Heart left ventricle (tissue), 16 donors: ENCODE measurements at regions not wholly inside any gene's neighbourhood (a gene's known extent, or its start where the extent isn't known, plus 50 kb on each side); places are given as distances from the start of the nearest gene placed in this dataset.

Source experiments
- ATAC-seq, 4 donors: fragments of 200-7000 bp; cut with Tn5 transposase; one replicate each; pipeline ENCODE4 v1.9.1; 2020 to 2022; ENCODE audit warnings: moderate library complexity in 4 of 4, mild to moderate bottlenecking in 3 of 4, moderate number of reproducible peaks in 1 of 4
- DNase-seq, 5 donors: peaks; one replicate each; pipeline ENCODE4 v3.0.0-alpha.2; 2020
- H3K27ac ChIP-seq, 12 donors: fragments of 200-600 bp; sonication (generic) in 4 of 12; one replicate each; pipeline versions ENCODE4 v1.5.0 to v1.8.0; 2016 to 2022; ENCODE audit warnings: mild to moderate bottlenecking in 2 of 12
- H3K27me3 ChIP-seq, 9 donors: fragments of 200-600 bp; sonication (generic) in 2 of 9; one replicate each; pipeline versions ENCODE4 v1.5.1 to v1.8.0; 2016 to 2022; ENCODE audit warnings: mild to moderate bottlenecking in 3 of 9
- H3K36me3 ChIP-seq, 9 donors: fragments of 200-600 bp; sonication (generic) in 2 of 9; one replicate each; pipeline versions ENCODE4 v1.5.0 to v1.8.0; 2018 to 2022; ENCODE audit warnings: mild to moderate bottlenecking in 2 of 9
- H3K4me1 ChIP-seq, 12 donors: fragments of 200-600 bp; sonication (generic) in 4 of 12; one replicate each; pipeline versions ENCODE4 v1.5.0 to v1.8.0; 2016 to 2022; ENCODE audit warnings: mild to moderate bottlenecking in 3 of 12
- H3K4me3 ChIP-seq, 12 donors: fragments of 200-600 bp; sonication (generic) in 4 of 12; one replicate each; pipeline versions ENCODE4 v1.5.0 to v1.8.0; 2017 to 2022; ENCODE audit warnings: mild to moderate bottlenecking in 9 of 12, moderate library complexity in 4 of 12
- H3K9me3 ChIP-seq, 12 donors: fragments of 200-600 bp; sonication (generic) in 4 of 12; one replicate each; pipeline versions ENCODE4 v1.5.0 to v1.8.0; 2016 to 2022; ENCODE audit warnings: mild to moderate bottlenecking in 1 of 12
- CTCF ChIP-seq, 12 donors: fragments of 200-600 bp; sonication (generic) in 4 of 12; IDR thresholded peaks; one replicate each; pipeline versions ENCODE4 v1.5.0 to v1.8.0; 2018 to 2022; ENCODE audit warnings: antibody characterized with exemption in 12 of 12, mild to moderate bottlenecking in 5 of 12
- POLR2A ChIP-seq, 2 donors: fragments of 450-650 bp; IDR thresholded peaks; one replicate each; pipeline ENCODE4 v1.6.1; 2017; ENCODE audit warnings: antibody characterized with exemption in 2 of 2, mild to moderate bottlenecking in 2 of 2, moderate library complexity in 2 of 2
- WGBS, 4 donors: extraction: QIAGEN DNeasy Blood & Tissue Kit in 2 of 4; methylation state at CpG; one replicate each; pipeline versions ENCODE4 v1.1.5 to v1.1.7; 2013 to 2018; 5-methylcytosine and 5-hydroxymethylcytosine counted together
- intact Hi-C, 10 donors: fragments of 100-400 bp; cut with DNase I; formaldehyde crosslinking; loops; one replicate each; pipeline versions ENCODE4 v1.11.1 to v1.14.2; 2022
- donor health status: ischemic (EF 13 %, LVEDD 7.1; RV severe dilation, severe dysfunction).
- donor health status: healthy with polysubstance abuse.
- donor health status: DM: no; HTN: yes; CAD: no.
- donor health status: DM: no; HTN: no; CAD: no.
- donor health status: ischemic (EF 25% LVEDD 6.9; RV normal size, moderate dysfunction).
- donor health status: ischemic (EF 25% LVEDD 5.7; RV mildly dilated, moderate dysfunction).
- donor health status: healthy.
- donor health status: DM: yes; HTN: yes; CAD: no.
- donor health status: ischemic (EF 35%, LVEDD 5.7; RV mildly dilated, moderate dysfunction).
- donor health status: nonischemic (EF 11% LVEDD 7.7; RV severe dilation, severe dysfunction).
- donor health status: DM: yes; HTN: yes; CAD: no.
- donor health status: PGD.
- donor health status: ischemic (EF 29% LVEDD 5.4; RV normal size, mild dysfunction).
- donor health status: nonischemic (EF 23%, LVEDD 6.1; RV moderate dilation, normal function).

- H3K4me3 ChIP-seq = no peak overlapping the region
- peaks cover 0 to 9% (median 0%) of the 10 kb centered on the region in 12 donors for H3K4me1 ChIP-seq
- H3K27ac ChIP-seq = no peak overlapping the region
- no peak for TF ChIP-seq CTCF (IDR thresholded peaks at IDR 0.05)
- TF ChIP-seq POLR2A (IDR thresholded peaks at IDR 0.05) = no peak
- no peaks in the 10 kb centered on the region for H3K27me3 ChIP-seq
- intact Hi-C loops = no loop called here
- DNase-seq (no peak), ATAC-seq (no peak)
- peaks cover 0 to 25% (median 3%) of the 10 kb centered on the region in 12 donors for H3K9me3 ChIP-seq
- H3K36me3 ChIP-seq = no peaks in the 10 kb centered on the region
Measured at GRCh38 chr13:40328091-40328490, 338.4 kb downstream of the FOXO1 start.

- no peak for DNase-seq
Measured at GRCh38 chr13:40329781-40330485, 336.5 kb downstream of the FOXO1 start.

DNA sequence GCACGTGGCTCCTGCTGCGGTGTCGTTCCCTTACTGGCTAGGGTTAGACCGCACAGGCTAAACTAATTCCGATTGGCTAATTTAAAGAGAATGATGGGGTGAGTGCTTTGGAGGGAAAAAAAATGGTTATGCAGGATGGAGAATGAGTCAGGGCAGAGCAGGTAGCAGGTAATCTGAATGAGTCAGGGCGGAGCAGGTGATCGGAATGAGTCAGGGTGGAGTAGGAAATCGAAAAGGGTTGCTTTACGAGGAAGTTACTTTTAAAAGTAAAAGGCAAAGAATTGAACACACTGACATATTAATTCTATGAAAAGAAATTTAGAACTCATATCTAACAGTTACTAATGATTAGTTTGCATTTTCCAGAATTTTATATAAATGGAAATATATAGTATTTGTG is 335.5 kb downstream of the FOXO1 start:
- H3K4me1 ChIP-seq = peaks cover 0 to 11% (median 0%) of the 10 kb centered on the region in 12 donors
- H3K4me3 ChIP-seq = no peak overlapping the region
- ATAC-seq (no peak), DNase-seq (no peak)
- no peaks in the 10 kb centered on the region for H3K9me3 ChIP-seq
- TF ChIP-seq POLR2A (IDR thresholded peaks at IDR 0.05) = no peak
- no peak for TF ChIP-seq CTCF (IDR thresholded peaks at IDR 0.05)
- H3K27ac ChIP-seq = no peak overlapping the region
- 95 to 98% (median 96%) methylated on average over 9 of the region's 9 CpGs for WGBS, 4 donors
- H3K36me3 ChIP-seq = no peaks in the 10 kb centered on the region
- intact Hi-C loops = no loop called here
- no peaks in the 10 kb centered on the region for H3K27me3 ChIP-seq

More at GRCh38 chr13:40329781-40330485, 336.5 kb downstream of the FOXO1 start:
- H3K36me3 ChIP-seq = no peaks in the 10 kb centered on the region
- no peak overlapping the region for H3K27ac ChIP-seq
- peak in 1 of 4 donors; percentile 18 for ATAC-seq
- WGBS, 4 donors = 92 to 94% (median 93%) methylated on average over 4 of the region's 4 CpGs
- intact Hi-C loops = no loop called here
- H3K4me3 ChIP-seq = no peak overlapping the region
- peaks cover 0 to 7% (median 0%) of the 10 kb centered on the region in 12 donors for H3K9me3 ChIP-seq
- no peak for TF ChIP-seq POLR2A (IDR thresholded peaks at IDR 0.05)
- H3K4me1 ChIP-seq = peaks cover 0 to 9% (median 0%) of the 10 kb centered on the region in 12 donors
- H3K27me3 ChIP-seq = no peaks in the 10 kb centered on the region

DNA sequence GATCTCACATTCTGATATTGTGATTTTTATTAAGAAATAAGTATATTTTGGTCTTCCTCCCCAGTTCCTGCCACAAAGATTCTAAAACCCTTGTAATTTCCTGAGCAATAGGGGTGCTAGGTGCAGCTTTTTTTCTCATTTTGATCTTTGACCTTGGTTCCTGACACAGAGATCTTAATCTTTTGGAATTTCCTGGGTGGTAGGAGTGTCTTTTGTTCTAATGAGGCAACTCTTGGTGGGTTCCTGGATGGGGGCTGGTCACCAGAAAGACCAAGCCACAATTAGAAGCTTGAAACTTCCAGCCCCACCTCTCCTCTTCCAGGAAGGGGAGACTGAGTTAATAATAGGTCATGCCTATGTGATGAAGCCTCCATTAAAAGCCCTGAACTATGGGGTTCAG is 334.6 kb downstream of the FOXO1 start:
- intact Hi-C loops = no loop called here
- Histone ChIP-seq H3K4me3 (no peak overlapping the region), H3K36me3 (no peaks in the 10 kb centered on the region), H3K4me1 (peaks cover 0 to 19% (median 6%) of the 10 kb centered on the region in 12 donors), H3K27me3 (no peaks in the 10 kb centered on the region), H3K9me3 (no peaks in the 10 kb centered on the region), H3K27ac (no peak overlapping the region)
- DNase-seq = no peak
- ATAC-seq = no peak
- TF ChIP-seq CTCF (IDR thresholded peaks at IDR 0.05) (no peak), POLR2A (IDR thresholded peaks at IDR 0.05) (no peak)

- peak in 2 of 5 donors; percentile 41 to 43 for DNase-seq
- no peaks in the 10 kb centered on the region for H3K36me3 ChIP-seq
- WGBS, 4 donors = 65 to 73% (median 70%) methylated on average over 4 of the region's 4 CpGs
- intact Hi-C loops = no loop called here
- H3K4me3 ChIP-seq = no peak overlapping the region
- H3K27ac ChIP-seq = peak overlapping the region in 1 of 12 donors; percentile 25
- no peaks in the 10 kb centered on the region for H3K27me3 ChIP-seq
- H3K9me3 ChIP-seq = no peaks in the 10 kb centered on the region
- H3K4me1 ChIP-seq = peaks cover 0 to 24% (median 10%) of the 10 kb centered on the region in 12 donors
- TF ChIP-seq POLR2A (IDR thresholded peaks at IDR 0.05) = no peak
- TF ChIP-seq CTCF (IDR thresholded peaks at IDR 0.05) = no peak
- peak; percentile 57 to 82 (median 66) for ATAC-seq
Measured at GRCh38 chr13:40333226-40333625, 333.2 kb downstream of the FOXO1 start.
